ENCODE measurements at regions not wholly inside any gene's neighbourhood (a gene's known extent, or its start where the extent isn't known, plus 50 kb on each side); places are given as distances from the start of the nearest gene placed in this dataset.

DNA sequence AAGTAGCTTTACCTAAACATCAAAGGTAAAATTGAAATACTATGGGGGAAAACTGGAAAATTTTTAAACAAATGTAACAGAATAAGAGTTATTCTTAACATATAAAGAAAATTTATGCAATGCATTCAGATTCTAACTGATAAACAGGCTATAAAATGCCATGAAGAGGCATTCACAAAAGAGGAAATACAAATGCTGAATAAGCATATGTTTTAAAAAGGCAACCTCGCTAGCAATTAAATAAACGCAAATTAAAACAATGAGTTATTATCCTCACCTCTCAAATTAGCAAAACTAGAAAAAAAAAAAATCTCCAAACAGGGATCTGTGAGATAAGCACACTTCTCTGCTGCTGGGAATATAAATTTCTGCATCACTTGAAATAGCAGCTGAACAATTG is 63.2 kb upstream of the BRINP1 start:
- POLR2A ChIA-PET = no interaction called here
- no peak overlapping the region for H2AFZ ChIP-seq (ENCODE audit: low read depth, low read length, poor library complexity, severe bottlenecking)
- DNase-seq (ENCODE audit: low read depth, low spot score) (no peak), ATAC-seq (no peak)
- no peaks in the 10 kb centered on the region for H4K20me1 ChIP-seq (ENCODE audit: insufficient read depth)
- H3K27ac ChIP-seq (ENCODE audit: low read depth, low read length) = no peak overlapping the region
- no peak overlapping the region for H3K4me2 ChIP-seq (ENCODE audit: low read length)
- CTCF ChIA-PET = no interaction called here
- no peaks in the 10 kb centered on the region for H3K36me3 ChIP-seq (ENCODE audit: control insufficient read depth in 1 of 2, insufficient read depth in 2 of 2, low read length in 2 of 2)
- H3K79me2 ChIP-seq (ENCODE audit: insufficient read depth, low read length) = no peaks in the 10 kb centered on the region
- H3K9me2 ChIP-seq (ENCODE audit: insufficient read depth) = no peaks in the 10 kb centered on the region
- no peak overlapping the region for H3K4me3 ChIP-seq (replicated peaks in 1 of 2; ENCODE audit: low read depth in 1 of 2, low read length in 2 of 2)
- BruUV-seq (replicated peaks) = no TSS peak
- H3K4me1 ChIP-seq (ENCODE audit: control insufficient read depth in 1 of 2, insufficient read depth in 2 of 2, low read length in 2 of 2) = no peaks in the 10 kb centered on the region
- intact Hi-C loops (cut with micrococcal nuclease) = no loop called here
- H3K9me3 ChIP-seq (ENCODE audit: control insufficient read depth in 1 of 2, insufficient read depth in 1 of 2, low read depth in 1 of 2, low read length in 2 of 2) = peaks cover 0 to 10% of the 10 kb centered on the region in 2 experiments; a peak in 2 of 4 replicates
- TF ChIP-seq EZH2 (IDR thresholded peaks at IDR 0.05) = no peak
- TF ChIP-seq POLR2AphosphoS5 (IDR thresholded peaks at IDR 0.05; ENCODE audit: low read depth, low read length) = no peak
- TF ChIP-seq YY1 (IDR thresholded peaks at IDR 0.05; ENCODE audit: extremely low read depth, insufficient replicate concordance, low read depth, low read length) = no peak
- TF ChIP-seq FOSL1 (IDR thresholded peaks at IDR 0.05; ENCODE audit: low read depth) = no peak
- TF ChIP-seq ELF1 (IDR thresholded peaks at IDR 0.05; ENCODE audit: borderline replicate concordance, low read depth) = no peak
- TF ChIP-seq CTCF (IDR thresholded peaks at IDR 0.05 in 2 of 3, conservative IDR thresholded peaks at IDR 0.05 in 1 of 3; ENCODE audit: borderline replicate concordance in 1 of 3, insufficient read depth in 1 of 3, low read depth in 2 of 3, low read length in 2 of 3) = no peak
- TF ChIP-seq RAD21 (IDR thresholded peaks at IDR 0.05; ENCODE audit: low read depth) = no peak
- TF ChIP-seq CBX3 (IDR thresholded peaks at IDR 0.05; ENCODE audit: low read depth) = no peak
- TF ChIP-seq POLR2A (IDR thresholded peaks at IDR 0.05; ENCODE audit: borderline replicate concordance, extremely low read depth, insufficient read depth, insufficient read length) = no peak
- TF ChIP-seq ZFX (IDR thresholded peaks at IDR 0.05) = no peak
- TF ChIP-seq SIN3A (IDR thresholded peaks at IDR 0.05; ENCODE audit: low read depth) = no peak
- TF ChIP-seq REST (IDR thresholded peaks at IDR 0.05; ENCODE audit: low read depth) = no peak
- no peak overlapping the region for H3K9ac ChIP-seq (ENCODE audit: low read length)
- H3K27me3 ChIP-seq (ENCODE audit: insufficient read depth, low read length) = no peaks in the 10 kb centered on the region
- RAD21 ChIA-PET (ENCODE audit: low non-redundant PET in 1 of 2, low total read pairs in 2 of 2, uncharacterized antibody in 2 of 2, unreplicated experiment in 2 of 2) = no interaction called here

Measured in HCT116 (cell line).